ENCODE measurements at regions not wholly inside any gene's neighbourhood (a gene's known extent, or its start where the extent isn't known, plus 50 kb on each side); places are given as distances from the start of the nearest gene placed in this dataset.

- Histone ChIP-seq H3K27me3 (ENCODE audit: control insufficient read depth, insufficient read depth, low read length) (no peaks in the 10 kb centered on the region), H3K9ac (ENCODE audit: low read length) (no peak overlapping the region), H3K27ac (ENCODE audit: low read length) (no peak overlapping the region), H3K9me3 (ENCODE audit: control insufficient read depth, low read depth, low read length) (no peaks in the 10 kb centered on the region), H3K4me3 (ENCODE audit: low read length) (no peak overlapping the region), H3K4me1 (ENCODE audit: control insufficient read depth, low read depth, low read length) (no peaks in the 10 kb centered on the region), H3K36me3 (ENCODE audit: control insufficient read depth, low read depth, low read length) (no peaks in the 10 kb centered on the region)
These were observed 60.9 kb upstream of the CHRM2 start for GRCh38 chr7:136807598-136807997.

- no peaks in the 10 kb centered on the region for H3K9me3 ChIP-seq (ENCODE audit: control insufficient read depth, low read depth, low read length)
- no peaks in the 10 kb centered on the region for H3K27me3 ChIP-seq (ENCODE audit: control insufficient read depth, insufficient read depth, low read length)
- H3K27ac ChIP-seq (ENCODE audit: low read length) = no peak overlapping the region
- H3K4me3 ChIP-seq (ENCODE audit: low read length) = no peak overlapping the region
- no peaks in the 10 kb centered on the region for H3K36me3 ChIP-seq (ENCODE audit: control insufficient read depth, low read depth, low read length)
- H3K4me1 ChIP-seq (ENCODE audit: control insufficient read depth, low read depth, low read length) = no peaks in the 10 kb centered on the region
- no peak overlapping the region for H3K9ac ChIP-seq (ENCODE audit: low read length)
These were observed 65.4 kb upstream of the CHRM2 start for GRCh38 chr7:136803028-136803427.

GRCh38 chr7:136783934-136784333 lies 84.5 kb upstream of the CHRM2 start:
- Histone ChIP-seq H3K9ac (ENCODE audit: low read length) (no peak overlapping the region), H3K4me1 (ENCODE audit: control insufficient read depth, low read depth, low read length) (no peaks in the 10 kb centered on the region), H3K36me3 (ENCODE audit: control insufficient read depth, low read depth, low read length) (no peaks in the 10 kb centered on the region), H3K27me3 (ENCODE audit: control insufficient read depth, insufficient read depth, low read length) (no peaks in the 10 kb centered on the region), H3K4me3 (ENCODE audit: low read length) (no peak overlapping the region), H3K27ac (ENCODE audit: low read length) (no peak overlapping the region), H3K9me3 (ENCODE audit: control insufficient read depth, low read depth, low read length) (no peaks in the 10 kb centered on the region)

- no peaks in the 10 kb centered on the region for H3K27me3 ChIP-seq (ENCODE audit: control insufficient read depth, insufficient read depth, low read length)
- H3K27ac ChIP-seq (ENCODE audit: low read length) = no peak overlapping the region
- H3K4me1 ChIP-seq (ENCODE audit: control insufficient read depth, low read depth, low read length) = no peaks in the 10 kb centered on the region
- no peak overlapping the region for H3K9ac ChIP-seq (ENCODE audit: low read length)
- H3K36me3 ChIP-seq (ENCODE audit: control insufficient read depth, low read depth, low read length) = no peaks in the 10 kb centered on the region
- no peak overlapping the region for H3K4me3 ChIP-seq (ENCODE audit: low read length)
- peaks cover 5% of the 10 kb centered on the region for H3K9me3 ChIP-seq (ENCODE audit: control insufficient read depth, low read depth, low read length)
These were observed 126.5 kb upstream of the CHRM2 start for GRCh38 chr7:136741941-136742340.

DNA sequence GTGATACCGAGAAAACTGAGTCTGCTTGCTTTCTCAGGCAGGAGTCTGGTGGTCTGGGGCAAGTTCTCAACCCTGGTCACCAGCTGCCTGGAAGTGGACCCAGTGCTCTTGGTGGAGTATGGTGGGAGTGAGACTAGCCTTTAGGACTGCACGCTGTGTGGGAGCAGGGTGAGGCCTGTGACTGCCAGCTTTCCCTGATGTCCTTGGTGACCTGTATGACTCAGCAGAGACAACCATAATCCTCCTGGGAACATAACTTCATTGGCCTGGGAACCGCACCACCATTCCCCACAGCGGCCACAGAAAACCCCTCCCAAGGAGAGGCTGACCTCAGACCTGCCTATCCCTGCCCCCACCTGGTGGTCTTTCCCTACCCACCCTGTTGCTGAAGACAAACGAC lies 139.5 kb upstream of the CHRM2 start:
- Histone ChIP-seq H3K9me3 (ENCODE audit: control insufficient read depth, low read depth, low read length) (no peaks in the 10 kb centered on the region), H3K4me3 (ENCODE audit: low read length) (no peak overlapping the region), H3K27ac (ENCODE audit: low read length) (no peak overlapping the region), H3K27me3 (ENCODE audit: control insufficient read depth, insufficient read depth, low read length) (no peaks in the 10 kb centered on the region), H3K36me3 (ENCODE audit: control insufficient read depth, low read depth, low read length) (no peaks in the 10 kb centered on the region), H3K4me1 (ENCODE audit: control insufficient read depth, low read depth, low read length) (no peaks in the 10 kb centered on the region), H3K9ac (ENCODE audit: low read length) (no peak overlapping the region)

- Histone ChIP-seq H3K4me1 (ENCODE audit: control insufficient read depth, low read depth, low read length) (no peaks in the 10 kb centered on the region), H3K36me3 (ENCODE audit: control insufficient read depth, low read depth, low read length) (no peaks in the 10 kb centered on the region), H3K9me3 (ENCODE audit: control insufficient read depth, low read depth, low read length) (no peaks in the 10 kb centered on the region), H3K4me3 (ENCODE audit: low read length) (no peak overlapping the region), H3K27ac (ENCODE audit: low read length) (no peak overlapping the region), H3K9ac (ENCODE audit: low read length) (no peak overlapping the region), H3K27me3 (ENCODE audit: control insufficient read depth, insufficient read depth, low read length) (no peaks in the 10 kb centered on the region)
These were observed 142.0 kb upstream of the CHRM2 start for GRCh38 chr7:136726460-136726859.

- no peaks in the 10 kb centered on the region for H3K36me3 ChIP-seq (ENCODE audit: control insufficient read depth, low read depth, low read length)
- H3K27me3 ChIP-seq (ENCODE audit: control insufficient read depth, insufficient read depth, low read length) = no peaks in the 10 kb centered on the region
- H3K9me3 ChIP-seq (ENCODE audit: control insufficient read depth, low read depth, low read length) = no peaks in the 10 kb centered on the region
- no peak overlapping the region for H3K9ac ChIP-seq (ENCODE audit: low read length)
- no peak overlapping the region for H3K27ac ChIP-seq (ENCODE audit: low read length)
- no peak overlapping the region for H3K4me3 ChIP-seq (ENCODE audit: low read length)
- peaks cover 3% of the 10 kb centered on the region for H3K4me1 ChIP-seq (ENCODE audit: control insufficient read depth, low read depth, low read length)
These were observed 150.4 kb upstream of the CHRM2 start for GRCh38 chr7:136717910-136718557.

DNA sequence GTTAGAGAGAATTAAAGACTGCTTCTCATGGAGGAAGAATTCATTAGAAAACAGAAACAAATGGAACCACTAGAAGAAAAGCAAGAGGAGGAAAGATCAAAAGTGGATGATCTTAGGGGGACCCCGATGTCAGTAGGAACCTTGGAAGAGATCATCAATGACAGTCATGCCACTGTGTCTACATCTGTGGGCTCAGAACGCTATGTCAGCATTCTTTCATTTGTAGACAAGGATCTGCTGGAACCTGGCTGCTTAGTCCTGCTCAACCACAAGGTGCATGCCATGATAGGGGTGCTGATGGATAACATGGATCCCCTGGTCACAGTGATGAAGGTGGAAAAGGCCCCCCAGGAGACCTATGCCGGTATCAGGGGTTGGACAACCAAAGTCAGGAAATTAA lies 154.4 kb upstream of the CHRM2 start:
- Histone ChIP-seq H3K27ac (ENCODE audit: low read length) (no peak overlapping the region), H3K4me1 (ENCODE audit: control insufficient read depth, low read depth, low read length) (peaks cover 3% of the 10 kb centered on the region), H3K27me3 (ENCODE audit: control insufficient read depth, insufficient read depth, low read length) (no peaks in the 10 kb centered on the region), H3K9ac (ENCODE audit: low read length) (no peak overlapping the region), H3K9me3 (ENCODE audit: control insufficient read depth, low read depth, low read length) (no peaks in the 10 kb centered on the region), H3K36me3 (ENCODE audit: control insufficient read depth, low read depth, low read length) (no peaks in the 10 kb centered on the region), H3K4me3 (ENCODE audit: low read length) (no peak overlapping the region)

- no peaks in the 10 kb centered on the region for H3K9me3 ChIP-seq (ENCODE audit: control insufficient read depth, low read depth, low read length)
- H3K27ac ChIP-seq (ENCODE audit: low read length) = no peak overlapping the region
- H3K27me3 ChIP-seq (ENCODE audit: control insufficient read depth, insufficient read depth, low read length) = no peaks in the 10 kb centered on the region
- H3K36me3 ChIP-seq (ENCODE audit: control insufficient read depth, low read depth, low read length) = no peaks in the 10 kb centered on the region
- no peak overlapping the region for H3K4me3 ChIP-seq (ENCODE audit: low read length)
- H3K9ac ChIP-seq (ENCODE audit: low read length) = no peak overlapping the region
- no peaks in the 10 kb centered on the region for H3K4me1 ChIP-seq (ENCODE audit: control insufficient read depth, low read depth, low read length)
These were observed 157.7 kb upstream of the CHRM2 start for GRCh38 chr7:136710751-136711150.

- H3K4me1 ChIP-seq (ENCODE audit: control insufficient read depth, low read depth, low read length) = no peaks in the 10 kb centered on the region
- no peak overlapping the region for H3K4me3 ChIP-seq (ENCODE audit: low read length)
- no peak overlapping the region for H3K27ac ChIP-seq (ENCODE audit: low read length)
- no peaks in the 10 kb centered on the region for H3K36me3 ChIP-seq (ENCODE audit: control insufficient read depth, low read depth, low read length)
- no peaks in the 10 kb centered on the region for H3K27me3 ChIP-seq (ENCODE audit: control insufficient read depth, insufficient read depth, low read length)
- H3K9me3 ChIP-seq (ENCODE audit: control insufficient read depth, low read depth, low read length) = no peaks in the 10 kb centered on the region
- no peak overlapping the region for H3K9ac ChIP-seq (ENCODE audit: low read length)
These were observed 158.6 kb upstream of the CHRM2 start for GRCh38 chr7:136709876-136710275.

DNA sequence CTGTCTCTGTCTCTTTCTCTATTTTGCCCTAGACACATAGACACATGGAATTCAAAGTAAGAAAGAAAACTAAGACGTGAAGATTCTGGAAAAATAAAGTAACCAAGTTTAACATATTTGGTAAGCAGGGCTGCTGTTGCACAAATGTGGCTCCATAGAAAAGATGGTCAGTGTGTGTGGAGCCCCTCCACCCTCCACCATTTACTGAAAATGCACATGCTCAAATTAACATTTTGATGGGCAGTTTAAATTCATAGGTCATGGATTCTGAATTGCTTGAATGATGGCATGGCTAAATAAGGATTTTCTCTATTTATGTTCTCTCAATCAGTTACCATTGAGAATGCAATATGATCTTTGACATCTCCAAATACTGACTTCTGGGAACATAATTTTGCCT lies 165.5 kb upstream of the CHRM2 start:
- Histone ChIP-seq H3K9ac (ENCODE audit: low read length) (no peak overlapping the region), H3K4me3 (ENCODE audit: low read length) (no peak overlapping the region), H3K4me1 (ENCODE audit: control insufficient read depth, low read depth, low read length) (no peaks in the 10 kb centered on the region), H3K9me3 (ENCODE audit: control insufficient read depth, low read depth, low read length) (no peaks in the 10 kb centered on the region), H3K36me3 (ENCODE audit: control insufficient read depth, low read depth, low read length) (no peaks in the 10 kb centered on the region), H3K27ac (ENCODE audit: low read length) (no peak overlapping the region), H3K27me3 (ENCODE audit: control insufficient read depth, insufficient read depth, low read length) (no peaks in the 10 kb centered on the region)

DNA sequence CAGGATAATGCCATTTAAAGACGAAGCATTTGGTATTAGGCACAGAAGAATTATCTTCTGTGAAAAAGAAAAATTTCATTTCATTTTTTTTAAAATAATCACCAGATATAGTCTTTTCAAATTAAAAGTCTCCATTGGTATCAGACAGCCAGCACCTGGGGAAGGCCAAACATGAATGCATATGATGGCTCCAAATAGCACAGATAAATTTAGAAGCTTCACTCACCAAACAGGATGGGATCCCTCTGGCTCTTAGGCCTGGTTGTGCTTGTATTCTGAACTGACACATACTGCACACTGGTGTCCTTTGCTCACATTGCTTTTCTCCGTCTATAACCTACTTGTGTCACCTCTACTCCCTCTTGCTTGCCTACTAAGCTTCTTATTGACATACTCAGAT lies 169.5 kb upstream of the CHRM2 start:
- H3K36me3 ChIP-seq (ENCODE audit: control insufficient read depth, low read depth, low read length) = no peaks in the 10 kb centered on the region
- H3K9me3 ChIP-seq (ENCODE audit: control insufficient read depth, low read depth, low read length) = no peaks in the 10 kb centered on the region
- no peak overlapping the region for H3K27ac ChIP-seq (ENCODE audit: low read length)
- H3K9ac ChIP-seq (ENCODE audit: low read length) = no peak overlapping the region
- no peak overlapping the region for H3K4me3 ChIP-seq (ENCODE audit: low read length)
- no peaks in the 10 kb centered on the region for H3K4me1 ChIP-seq (ENCODE audit: control insufficient read depth, low read depth, low read length)
- no peaks in the 10 kb centered on the region for H3K27me3 ChIP-seq (ENCODE audit: control insufficient read depth, insufficient read depth, low read length)
